ENCODE measurements at regions not wholly inside any gene's neighbourhood (a gene's known extent, or its start where the extent isn't known, plus 50 kb on each side); places are given as distances from the start of the nearest gene placed in this dataset.
"Not testable (repeated sequence)": the region's sequence is repeated elsewhere in the genome, so short reads cannot be mapped to it uniquely, and the experiment has no call there.

DNA sequence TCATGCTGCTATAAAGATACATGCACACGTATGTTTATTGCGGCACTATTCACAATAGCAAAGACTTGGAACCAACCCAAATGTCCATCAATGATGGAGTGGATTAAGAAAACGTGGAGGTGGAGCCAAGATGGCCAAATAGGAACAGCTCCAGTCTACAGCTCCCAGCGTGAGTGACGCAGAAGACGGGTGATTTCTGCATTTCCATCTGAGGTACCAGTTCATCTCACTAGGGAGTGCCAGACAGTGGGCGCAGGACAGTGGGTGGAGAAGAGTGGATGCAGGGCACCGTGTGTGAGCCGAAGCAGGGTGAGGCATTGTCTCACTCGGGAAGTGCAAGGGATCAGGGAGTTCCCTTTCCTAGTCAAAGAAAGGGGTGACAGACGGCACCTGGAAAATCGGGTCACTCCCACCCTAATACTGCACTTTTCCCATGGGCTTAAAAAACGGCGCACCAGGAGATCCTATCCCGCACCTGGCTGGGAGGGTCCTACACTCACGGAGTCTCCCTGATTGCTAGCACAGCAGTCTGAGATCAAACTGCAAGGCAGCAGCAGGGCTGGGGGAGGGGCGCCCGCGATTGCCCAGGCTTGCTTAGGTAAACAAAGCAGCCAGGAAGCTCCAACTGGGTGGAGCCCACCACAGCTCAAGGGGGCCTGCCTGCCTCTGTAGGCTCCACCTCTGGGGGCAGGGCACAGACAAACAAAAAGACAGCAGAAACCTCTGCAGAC lies 435.5 kb upstream of the PIK3R1 start:
- TF ChIP-seq, protein P1, sequence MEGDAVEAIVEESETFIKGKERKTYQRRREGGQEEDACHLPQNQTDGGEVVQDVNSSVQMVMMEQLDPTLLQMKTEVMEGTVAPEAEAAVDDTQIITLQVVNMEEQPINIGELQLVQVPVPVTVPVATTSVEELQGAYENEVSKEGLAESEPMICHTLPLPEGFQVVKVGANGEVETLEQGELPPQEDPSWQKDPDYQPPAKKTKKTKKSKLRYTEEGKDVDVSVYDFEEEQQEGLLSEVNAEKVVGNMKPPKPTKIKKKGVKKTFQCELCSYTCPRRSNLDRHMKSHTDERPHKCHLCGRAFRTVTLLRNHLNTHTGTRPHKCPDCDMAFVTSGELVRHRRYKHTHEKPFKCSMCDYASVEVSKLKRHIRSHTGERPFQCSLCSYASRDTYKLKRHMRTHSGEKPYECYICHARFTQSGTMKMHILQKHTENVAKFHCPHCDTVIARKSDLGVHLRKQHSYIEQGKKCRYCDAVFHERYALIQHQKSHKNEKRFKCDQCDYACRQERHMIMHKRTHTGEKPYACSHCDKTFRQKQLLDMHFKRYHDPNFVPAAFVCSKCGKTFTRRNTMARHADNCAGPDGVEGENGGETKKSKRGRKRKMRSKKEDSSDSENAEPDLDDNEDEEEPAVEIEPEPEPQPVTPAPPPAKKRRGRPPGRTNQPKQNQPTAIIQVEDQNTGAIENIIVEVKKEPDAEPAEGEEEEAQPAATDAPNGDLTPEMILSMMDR (IDR thresholded peaks at IDR 0.05; ENCODE audit: extremely low read depth in 1 of 2, insufficient read depth in 1 of 2, low read depth in 1 of 2, low read length in 2 of 2) = not testable (repeated sequence)
- not testable (repeated sequence) for TF ChIP-seq EZH2 (IDR thresholded peaks at IDR 0.05; ENCODE audit: borderline replicate concordance, low read depth, low read length, severe bottlenecking); POLR2A (IDR thresholded peaks at IDR 0.05; ENCODE audit: low read depth, low read length); POLR2AphosphoS5 (IDR thresholded peaks at IDR 0.05; ENCODE audit: insufficient read depth, low read depth, low read length); MYC (IDR thresholded peaks at IDR 0.05; ENCODE audit: low read depth, low read length); FOS (IDR thresholded peaks at IDR 0.05; ENCODE audit: borderline replicate concordance, insufficient read depth, low read length)
- TF ChIP-seq, protein P2, sequence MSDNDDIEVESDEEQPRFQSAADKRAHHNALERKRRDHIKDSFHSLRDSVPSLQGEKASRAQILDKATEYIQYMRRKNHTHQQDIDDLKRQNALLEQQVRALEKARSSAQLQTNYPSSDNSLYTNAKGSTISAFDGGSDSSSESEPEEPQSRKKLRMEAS (IDR thresholded peaks at IDR 0.05; ENCODE audit: insufficient read depth, insufficient read length) = not testable (repeated sequence)

Data from endothelial cell of umbilical vein (primary cell).